HG02981 (cell line): ENCODE measurements at regions not wholly inside any gene's neighbourhood (a gene's known extent, or its start where the extent isn't known, plus 50 kb on each side); places are given as distances from the start of the nearest gene placed in this dataset.

Experiments used
- ATAC-seq: cut with Tn5 transposase; IDR thresholded peaks from one replicate; pipeline ENCODE4 v1.9.1; 2021; ENCODE audit warnings: mild to moderate bottlenecking, moderate library complexity; ENCODE audit not compliant: unreplicated experiment

GRCh38 chr9:1462626-1463308 lies 412.6 kb downstream of the DMRT2 start:
- no peak for ATAC-seq

GRCh38 chr9:1469996-1470395 lies 419.8 kb downstream of the DMRT2 start:
- peak; percentile 85 for ATAC-seq

- ATAC-seq, result no peak
These were observed 423.9 kb downstream of the DMRT2 start for GRCh38 chr9:1473956-1474634.

- ATAC-seq, result no peak
These were observed 424.5 kb downstream of the DMRT2 start for GRCh38 chr9:1474671-1475070.

DNA sequence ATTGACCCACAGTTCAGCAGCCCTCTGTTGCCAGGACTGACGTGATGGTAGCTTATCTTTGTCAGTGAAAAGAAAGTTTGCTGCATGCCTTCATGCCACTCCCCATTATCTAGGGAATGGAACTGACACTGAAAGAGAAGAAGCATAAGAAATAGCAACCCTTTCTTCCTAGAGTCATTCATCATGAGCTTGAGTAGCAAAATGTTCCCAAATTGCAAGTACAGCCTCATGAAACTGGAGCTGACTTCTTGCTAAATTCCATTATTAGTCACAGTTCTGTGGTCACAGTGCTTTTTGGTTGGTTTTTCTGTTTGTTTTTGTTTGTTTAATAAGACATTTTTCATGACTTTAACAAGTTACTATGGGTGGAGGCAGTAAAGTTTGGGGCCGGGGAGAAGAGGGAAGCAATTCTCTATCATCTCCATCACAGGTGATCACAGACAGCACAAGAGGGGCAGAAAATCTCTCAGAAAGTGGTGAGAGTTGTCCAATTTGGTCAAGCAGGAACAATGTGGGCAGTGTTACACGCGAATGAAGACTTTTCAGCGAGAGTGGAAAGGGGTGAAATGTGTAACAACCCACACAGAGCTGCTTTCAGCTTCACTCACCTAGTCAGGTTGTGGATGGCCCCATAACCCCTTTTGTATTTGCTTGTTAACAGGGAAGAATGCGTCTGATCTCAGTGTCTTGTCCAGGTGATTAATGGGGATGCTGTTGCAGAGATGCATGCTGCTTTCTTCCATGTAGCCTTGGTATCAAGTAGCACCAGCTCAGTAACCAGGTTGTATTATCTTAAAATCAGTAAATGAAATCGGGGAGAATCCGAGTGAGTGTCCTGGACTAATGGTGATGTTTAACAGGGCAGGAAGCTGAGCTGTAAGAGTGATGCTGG lies 440.4 kb downstream of the DMRT2 start:
- peak; percentile 67 for ATAC-seq

GRCh38 chr9:1492156-1492555 lies 442.0 kb downstream of the DMRT2 start:
- no peak for ATAC-seq

GRCh38 chr9:1495282-1496030 lies 445.3 kb downstream of the DMRT2 start:
- ATAC-seq, result no peak

- no peak for ATAC-seq
These were observed 455.3 kb downstream of the DMRT2 start for GRCh38 chr9:1505489-1505888.

DNA sequence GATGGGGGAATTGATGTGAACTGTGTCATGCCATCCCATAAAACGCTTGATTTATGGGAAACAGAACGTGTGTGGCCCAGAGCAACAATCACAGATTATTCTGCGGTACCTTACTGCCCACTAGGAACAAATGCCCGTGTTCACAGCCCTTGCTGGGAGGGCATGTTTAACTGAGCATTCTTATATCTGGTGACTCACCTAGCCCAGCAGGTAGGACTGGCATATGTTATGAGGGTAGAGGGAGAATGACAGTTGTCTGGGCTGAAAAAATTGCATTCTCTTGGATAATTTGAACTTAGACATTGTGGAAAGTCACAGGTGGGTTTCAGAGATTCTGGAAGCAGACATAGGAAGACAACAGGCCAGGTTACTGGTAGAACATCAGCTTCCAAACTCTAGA lies 460.6 kb downstream of the DMRT2 start:
- no peak for ATAC-seq

DNA sequence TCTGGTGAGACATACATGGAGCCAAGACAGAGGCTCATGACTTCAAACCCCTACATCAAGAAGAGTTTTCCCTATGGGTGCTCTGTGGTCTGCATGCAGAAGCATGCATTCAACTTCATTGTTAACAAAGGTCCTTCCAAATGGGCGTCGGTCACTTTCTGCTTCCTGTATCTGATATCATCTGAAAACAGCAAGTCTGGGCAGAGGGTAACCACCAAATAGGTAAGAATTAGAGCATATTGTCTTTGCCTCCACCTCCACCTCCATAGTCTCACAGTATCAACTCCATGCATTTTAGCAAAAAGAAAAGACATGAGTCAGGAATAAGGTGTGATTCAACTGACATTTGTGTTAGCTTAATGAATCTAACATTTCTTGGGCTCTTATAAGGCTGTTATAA lies 462.9 kb downstream of the DMRT2 start:
- no peak for ATAC-seq

- ATAC-seq, result no peak
These were observed 464.1 kb downstream of the DMRT2 start for GRCh38 chr9:1514250-1514649.

DNA sequence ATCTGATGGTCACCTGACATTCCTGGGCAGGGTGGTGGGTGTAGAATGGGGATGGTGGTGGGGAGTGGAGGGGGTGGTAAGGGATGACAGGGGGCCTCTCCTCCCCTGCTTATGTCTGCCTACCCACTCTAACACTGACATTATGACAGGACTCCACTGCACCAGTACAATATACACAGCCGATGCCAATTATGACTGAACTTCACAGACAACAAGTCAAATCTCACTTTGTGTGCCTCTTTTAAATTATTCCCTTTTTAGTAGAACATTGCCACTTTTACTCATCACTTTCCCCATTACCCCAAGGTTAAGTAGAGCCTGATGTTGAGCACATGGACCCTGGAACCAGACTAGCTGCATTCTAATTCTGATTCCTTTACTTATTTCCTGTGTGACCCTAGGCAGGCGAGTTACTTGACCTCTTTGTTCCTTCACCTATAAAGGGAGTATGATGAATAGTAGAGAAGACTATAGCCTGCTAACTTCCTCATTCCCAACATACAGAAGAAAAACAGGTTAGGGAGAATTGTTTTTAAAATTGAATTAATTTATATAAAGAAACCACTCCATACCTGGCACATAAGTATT lies 464.7 kb downstream of the DMRT2 start:
- ATAC-seq, result no peak

DNA sequence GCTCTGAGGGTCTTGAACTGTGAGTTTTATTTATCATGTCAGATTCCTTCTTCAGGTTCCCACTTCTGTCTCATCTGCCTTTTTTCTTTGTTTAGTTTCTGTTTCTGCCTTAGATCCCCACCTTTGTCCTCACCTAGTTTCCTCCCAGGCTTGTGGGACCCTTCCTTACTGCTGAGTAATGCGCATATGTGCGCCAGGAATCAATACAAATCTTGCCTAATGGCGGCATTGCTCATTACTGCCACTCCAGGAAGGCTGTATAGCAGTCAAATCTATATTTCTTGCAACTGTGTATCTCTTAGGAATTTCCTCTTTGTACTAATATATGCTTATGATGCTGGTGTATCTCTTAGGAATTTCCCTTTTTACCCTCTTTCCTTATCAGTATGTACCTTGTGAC lies 465.4 kb downstream of the DMRT2 start:
- ATAC-seq, result no peak

- no peak for ATAC-seq
These were observed 471.4 kb downstream of the DMRT2 start for GRCh38 chr9:1521547-1521946.

DNA sequence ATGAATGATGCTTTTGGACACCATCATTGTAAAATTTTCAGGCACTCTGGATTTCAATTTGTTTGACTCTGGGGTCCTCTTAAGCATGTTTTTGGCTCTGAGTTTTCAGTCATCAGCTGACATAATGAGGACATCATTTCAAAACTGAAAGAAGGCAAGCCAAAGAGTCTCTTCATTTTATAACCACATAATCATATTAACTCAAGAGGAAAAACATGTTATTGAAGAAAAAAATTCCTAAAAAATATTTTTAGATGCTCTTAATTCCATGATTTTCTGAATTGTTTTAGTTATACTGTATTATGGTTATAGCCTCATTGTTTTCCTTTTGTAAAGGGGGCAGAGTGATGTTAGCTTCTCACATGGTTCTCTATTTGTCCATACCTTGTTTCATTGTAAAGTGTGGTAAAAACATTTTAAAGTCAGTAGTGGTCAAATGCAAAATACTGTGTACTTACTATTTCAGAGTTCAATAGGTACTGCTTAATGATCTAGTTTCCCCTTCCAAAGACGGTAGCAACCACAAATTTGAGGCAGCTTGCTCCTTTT lies 472.1 kb downstream of the DMRT2 start:
- ATAC-seq, result peak; percentile 76

DNA sequence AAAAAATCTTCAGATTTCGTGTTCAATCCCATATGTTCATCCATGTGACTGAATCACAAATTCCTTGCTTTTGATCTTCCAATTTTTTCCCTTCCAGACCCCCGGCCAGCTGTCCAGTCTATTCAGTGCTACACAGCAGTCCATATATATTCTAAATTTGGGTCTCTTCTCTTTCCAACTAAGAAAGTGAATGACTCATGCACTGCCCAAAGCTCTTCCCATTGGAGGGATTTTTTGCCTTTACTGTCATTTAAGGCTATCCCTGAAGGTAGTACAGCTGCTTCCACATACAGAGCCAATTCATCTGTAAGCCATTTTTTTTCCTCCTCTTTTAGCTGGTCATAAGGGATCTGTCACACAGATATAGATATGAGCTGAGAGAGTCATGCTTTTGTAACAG lies 478.3 kb downstream of the DMRT2 start:
- no peak for ATAC-seq

DNA sequence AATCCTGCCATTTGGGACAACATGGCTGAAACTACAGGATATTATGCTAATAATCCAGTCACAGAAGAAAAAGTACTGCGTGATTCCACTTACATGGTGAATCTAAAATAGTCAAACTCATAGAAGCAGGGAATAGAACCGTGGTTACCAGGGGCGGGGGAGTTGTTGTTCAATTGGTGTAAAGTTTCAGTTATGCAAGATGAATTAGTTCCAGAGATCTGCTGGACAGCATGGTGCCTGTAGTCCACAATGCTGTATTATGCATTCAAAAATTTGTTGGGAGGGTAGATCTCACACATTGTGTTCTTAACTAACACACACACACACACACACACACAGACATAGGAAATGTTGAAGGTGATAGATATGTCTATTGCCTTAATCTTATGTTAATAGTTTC lies 480.5 kb downstream of the DMRT2 start:
- ATAC-seq, result no peak

GRCh38 chr9:1531424-1531823 lies 481.3 kb downstream of the DMRT2 start:
- no peak for ATAC-seq

GRCh38 chr9:1532171-1532570 lies 482.0 kb downstream of the DMRT2 start:
- ATAC-seq, result no peak

DNA sequence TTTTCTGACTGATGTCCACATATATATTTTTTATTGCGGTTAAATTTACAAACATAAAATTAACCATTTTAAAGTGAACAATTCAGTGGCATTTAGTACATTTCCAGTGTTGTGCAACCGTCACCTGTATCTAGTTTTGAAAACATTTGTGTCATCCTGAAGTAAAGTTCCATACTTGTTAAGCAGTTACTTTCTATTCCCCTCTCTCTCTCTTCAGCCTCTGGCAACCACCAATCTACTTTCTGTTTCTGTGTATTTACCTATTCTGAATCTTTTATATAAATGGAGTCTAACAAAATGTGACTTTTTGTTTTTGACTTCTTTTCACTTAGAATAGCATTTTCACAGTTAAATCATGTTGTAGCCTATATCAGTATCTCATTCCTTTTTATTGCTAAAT lies 480.1 kb upstream of the SMARCA2 start:
- peak; percentile 53 for ATAC-seq
